Lower leg skin (tissue), 3 donors: ENCODE measurements at regions not wholly inside any gene's neighbourhood (a gene's known extent, or its start where the extent isn't known, plus 50 kb on each side); places are given as distances from the start of the nearest gene placed in this dataset.

ENCODE experiments used
- CTCF ChIP-seq, 3 donors: fragments of 450-650 bp; IDR thresholded peaks; one replicate each; pipeline ENCODE4 v1.5.1; 2016; ENCODE audit warnings: antibody characterized with exemption in 3 of 3, mild to moderate bottlenecking in 3 of 3, moderate library complexity in 2 of 3
- POLR2A ChIP-seq, 2 donors: fragments of 450-650 bp; IDR thresholded peaks; one replicate each; pipeline ENCODE4 v1.6.1; 2016 to 2017; ENCODE audit warnings: antibody characterized with exemption in 2 of 2, mild to moderate bottlenecking in 1 of 2, moderate library complexity in 1 of 2

GRCh38 chr1:218636548-218636947 is 291.4 kb downstream of the TGFB2 start:
- TF ChIP-seq CTCF (IDR thresholded peaks at IDR 0.05) = no peak
- no peak for TF ChIP-seq POLR2A (IDR thresholded peaks at IDR 0.05)
